ENCODE measurements at regions not wholly inside any gene's neighbourhood (a gene's known extent, or its start where the extent isn't known, plus 50 kb on each side); places are given as distances from the start of the nearest gene placed in this dataset.

DNA sequence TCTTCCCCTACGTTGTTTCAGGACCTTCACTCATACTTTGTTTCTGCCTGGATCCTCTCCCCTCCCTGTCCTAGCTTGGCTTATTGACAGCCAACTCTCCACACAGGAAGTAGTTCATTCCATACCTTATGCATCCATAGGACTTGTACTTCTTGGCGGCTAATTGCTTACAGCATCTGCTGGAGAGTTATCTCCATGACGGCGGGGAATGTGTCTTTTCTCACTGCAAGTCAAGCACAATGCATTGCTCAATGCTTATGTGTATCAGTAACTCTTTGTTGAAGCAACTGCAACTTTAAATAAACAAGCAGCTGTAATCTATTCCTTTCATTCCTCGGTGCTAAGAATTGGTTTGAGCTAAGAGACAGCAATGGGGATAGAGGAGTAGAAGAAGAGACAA is 551.3 kb upstream of the EPHA7 start:
- TF ChIP-seq EP300 (IDR thresholded peaks at IDR 0.05) = no peak
- TF ChIP-seq JUNB (IDR thresholded peaks at IDR 0.05) = no peak
- no peak for TF ChIP-seq RARB (CRISPR knock-in tag; IDR thresholded peaks at IDR 0.05)
- TF ChIP-seq, protein P1, sequence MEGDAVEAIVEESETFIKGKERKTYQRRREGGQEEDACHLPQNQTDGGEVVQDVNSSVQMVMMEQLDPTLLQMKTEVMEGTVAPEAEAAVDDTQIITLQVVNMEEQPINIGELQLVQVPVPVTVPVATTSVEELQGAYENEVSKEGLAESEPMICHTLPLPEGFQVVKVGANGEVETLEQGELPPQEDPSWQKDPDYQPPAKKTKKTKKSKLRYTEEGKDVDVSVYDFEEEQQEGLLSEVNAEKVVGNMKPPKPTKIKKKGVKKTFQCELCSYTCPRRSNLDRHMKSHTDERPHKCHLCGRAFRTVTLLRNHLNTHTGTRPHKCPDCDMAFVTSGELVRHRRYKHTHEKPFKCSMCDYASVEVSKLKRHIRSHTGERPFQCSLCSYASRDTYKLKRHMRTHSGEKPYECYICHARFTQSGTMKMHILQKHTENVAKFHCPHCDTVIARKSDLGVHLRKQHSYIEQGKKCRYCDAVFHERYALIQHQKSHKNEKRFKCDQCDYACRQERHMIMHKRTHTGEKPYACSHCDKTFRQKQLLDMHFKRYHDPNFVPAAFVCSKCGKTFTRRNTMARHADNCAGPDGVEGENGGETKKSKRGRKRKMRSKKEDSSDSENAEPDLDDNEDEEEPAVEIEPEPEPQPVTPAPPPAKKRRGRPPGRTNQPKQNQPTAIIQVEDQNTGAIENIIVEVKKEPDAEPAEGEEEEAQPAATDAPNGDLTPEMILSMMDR (IDR thresholded peaks at IDR 0.05) = no peak
- TF ChIP-seq POLR2A (IDR thresholded peaks at IDR 0.05; ENCODE audit: low read length) = no peak
- TF ChIP-seq MYC (IDR thresholded peaks at IDR 0.05; ENCODE audit: borderline replicate concordance, low read length) = no peak
- TF ChIP-seq MAZ (IDR thresholded peaks at IDR 0.05; ENCODE audit: borderline replicate concordance, low read depth, low read length) = no peak
- TF ChIP-seq TP53 (CRISPR knock-in tag; IDR thresholded peaks at IDR 0.05) = no peak
- no peak for TF ChIP-seq GATA3 (IDR thresholded peaks at IDR 0.05; ENCODE audit: borderline replicate concordance)

Measured in A549 (cell line).